Chondrocyte (in vitro differentiated cells): ENCODE measurements at regions not wholly inside any gene's neighbourhood (a gene's known extent, or its start where the extent isn't known, plus 50 kb on each side); places are given as distances from the start of the nearest gene placed in this dataset.

Experiments used
- DNase-seq: peaks from one replicate; pipeline ENCODE4 v3.0.0; 2021; ENCODE audit warnings: mixed read lengths, low spot score
- H3K27ac Mint-ChIP-seq: one replicate; pipeline ENCODE4 v1.8.0; 2021; ENCODE audit warnings: mild to moderate bottlenecking, moderate library complexity, mixed read lengths; ENCODE audit not compliant: unreplicated experiment
- H3K27me3 Mint-ChIP-seq: 2 replicates; pipeline ENCODE4 v1.8.0; 2021; ENCODE audit warnings: low read depth, mixed read lengths
- H3K36me3 Mint-ChIP-seq: 2 replicates; pipeline ENCODE4 v1.8.0; 2021; ENCODE audit warnings: low read depth, mixed read lengths
- H3K4me1 Mint-ChIP-seq: 2 replicates; pipeline ENCODE4 v1.8.0; 2021; ENCODE audit warnings: low read depth, mild to moderate bottlenecking, mixed read lengths
- H3K4me3 Mint-ChIP-seq: one replicate; pipeline ENCODE4 v1.8.0; 2021; ENCODE audit warnings: mild to moderate bottlenecking, moderate library complexity, mixed read lengths; ENCODE audit not compliant: unreplicated experiment
- H3K9me3 Mint-ChIP-seq: 2 replicates; pipeline ENCODE4 v1.8.0; 2021; ENCODE audit warnings: low read depth, mixed read lengths
- TF ChIP-seq, protein P1 (sequence below): fragments of 200-600 bp; sonication (generic); IDR thresholded peaks from 2 replicates; pipeline ENCODE4 v1.5.0; 2021; ENCODE audit warnings: antibody characterized with exemption, mild to moderate bottlenecking, moderate library complexity

DNA sequence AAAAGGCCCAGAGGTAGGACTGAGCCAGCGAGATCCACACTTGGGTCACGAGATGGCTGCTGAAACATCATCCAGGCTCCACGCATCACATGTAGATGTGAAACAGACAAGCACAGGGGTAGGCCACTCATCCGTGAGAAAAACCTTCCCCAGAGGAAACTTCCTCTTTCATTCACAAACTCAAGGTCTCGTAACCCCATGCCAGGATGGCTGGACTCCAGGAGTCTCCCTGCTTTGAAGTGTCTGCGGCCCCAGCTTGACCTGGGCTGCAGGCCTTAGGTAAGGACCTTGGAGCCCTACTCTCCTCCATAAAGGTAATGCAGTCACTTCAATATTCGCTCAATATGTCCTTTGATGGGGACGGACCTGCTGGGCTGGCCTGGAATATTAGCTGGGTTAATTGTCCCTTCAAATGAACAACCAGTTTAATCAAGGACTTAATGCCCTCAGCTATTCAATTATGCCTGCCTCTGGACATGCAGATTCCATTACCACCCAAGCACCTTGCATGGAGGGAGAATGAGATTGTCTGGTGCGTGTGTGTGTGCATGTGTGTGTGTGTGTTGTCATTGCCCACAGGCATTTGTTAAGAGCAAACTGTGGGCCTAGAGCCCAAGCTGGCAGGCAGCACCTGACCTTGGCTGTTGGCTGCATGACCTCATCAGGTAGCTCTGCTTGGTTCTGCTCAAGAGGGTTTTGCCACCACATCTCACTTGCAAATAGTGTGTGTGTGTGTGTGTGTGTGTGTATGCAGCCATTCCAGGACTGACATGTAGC lies 186.9 kb upstream of the TLE3 start:
- H3K9me3 Mint-ChIP-seq = peaks cover 4% of the 10 kb centered on the region
- TF ChIP-seq, protein P1, sequence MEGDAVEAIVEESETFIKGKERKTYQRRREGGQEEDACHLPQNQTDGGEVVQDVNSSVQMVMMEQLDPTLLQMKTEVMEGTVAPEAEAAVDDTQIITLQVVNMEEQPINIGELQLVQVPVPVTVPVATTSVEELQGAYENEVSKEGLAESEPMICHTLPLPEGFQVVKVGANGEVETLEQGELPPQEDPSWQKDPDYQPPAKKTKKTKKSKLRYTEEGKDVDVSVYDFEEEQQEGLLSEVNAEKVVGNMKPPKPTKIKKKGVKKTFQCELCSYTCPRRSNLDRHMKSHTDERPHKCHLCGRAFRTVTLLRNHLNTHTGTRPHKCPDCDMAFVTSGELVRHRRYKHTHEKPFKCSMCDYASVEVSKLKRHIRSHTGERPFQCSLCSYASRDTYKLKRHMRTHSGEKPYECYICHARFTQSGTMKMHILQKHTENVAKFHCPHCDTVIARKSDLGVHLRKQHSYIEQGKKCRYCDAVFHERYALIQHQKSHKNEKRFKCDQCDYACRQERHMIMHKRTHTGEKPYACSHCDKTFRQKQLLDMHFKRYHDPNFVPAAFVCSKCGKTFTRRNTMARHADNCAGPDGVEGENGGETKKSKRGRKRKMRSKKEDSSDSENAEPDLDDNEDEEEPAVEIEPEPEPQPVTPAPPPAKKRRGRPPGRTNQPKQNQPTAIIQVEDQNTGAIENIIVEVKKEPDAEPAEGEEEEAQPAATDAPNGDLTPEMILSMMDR = no peak
- DNase-seq = no peak
- H3K27me3 Mint-ChIP-seq = peaks cover 19% of the 10 kb centered on the region
- H3K27ac Mint-ChIP-seq = no peak overlapping the region
- H3K36me3 Mint-ChIP-seq = no peaks in the 10 kb centered on the region
- H3K4me1 Mint-ChIP-seq = peaks cover 9% of the 10 kb centered on the region
- no peak overlapping the region for H3K4me3 Mint-ChIP-seq

DNA sequence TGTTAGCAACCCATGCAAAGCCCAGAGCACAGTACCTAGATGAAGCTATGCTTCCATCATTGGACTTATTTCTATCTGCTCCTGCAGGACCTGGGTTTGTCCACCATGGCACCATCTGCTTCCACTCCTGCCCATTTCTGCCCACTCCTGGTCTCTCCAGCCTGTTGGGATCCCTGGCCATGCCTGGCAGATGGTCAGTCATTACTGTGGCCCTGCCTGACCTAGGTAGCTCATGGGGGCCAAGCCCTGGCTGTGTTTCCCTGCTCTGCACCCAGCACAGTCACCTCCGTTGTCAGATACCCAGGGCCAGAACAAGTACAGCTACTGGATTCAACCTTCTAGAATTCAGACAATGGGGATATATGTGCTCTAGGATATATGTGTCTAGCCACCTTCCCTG lies 185.8 kb upstream of the TLE3 start:
- Mint-ChIP-seq H3K4me3 (no peak overlapping the region), H3K27ac (no peak overlapping the region), H3K4me1 (peaks cover 8% of the 10 kb centered on the region), H3K27me3 (peaks cover 20% of the 10 kb centered on the region), H3K9me3 (peaks cover 4% of the 10 kb centered on the region), H3K36me3 (no peaks in the 10 kb centered on the region)
- DNase-seq = no peak
- TF ChIP-seq, protein P1 = no peak

DNA sequence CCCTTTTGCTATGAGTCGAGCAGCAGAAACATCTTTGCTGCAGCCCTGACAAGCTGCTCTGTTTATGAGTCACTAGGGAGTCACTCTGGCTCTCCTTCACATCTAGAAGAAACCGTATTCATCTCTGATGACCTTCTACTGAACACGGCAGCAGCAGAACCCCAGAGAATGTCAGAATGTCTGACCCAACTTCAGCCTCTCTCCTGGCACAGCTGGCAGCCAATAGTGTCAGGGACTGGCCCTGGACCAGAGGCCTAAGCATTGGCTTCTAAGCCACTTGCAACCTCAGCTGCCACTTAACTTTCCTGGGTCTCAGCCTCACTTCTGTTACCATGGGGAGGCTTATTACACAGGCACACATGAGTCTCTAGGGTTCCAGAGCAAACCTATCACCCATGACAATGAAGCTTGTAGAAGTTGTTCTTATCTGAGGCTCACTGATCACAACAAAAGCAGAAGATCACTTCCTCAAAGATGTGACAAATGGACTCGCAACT lies 184.1 kb upstream of the TLE3 start:
- Mint-ChIP-seq H3K4me1 (peaks cover 8% of the 10 kb centered on the region), H3K9me3 (peaks cover 4% of the 10 kb centered on the region), H3K27me3 (peaks cover 25% of the 10 kb centered on the region), H3K27ac (no peak overlapping the region), H3K4me3 (no peak overlapping the region), H3K36me3 (no peaks in the 10 kb centered on the region)
- TF ChIP-seq, protein P1 = no peak
- no peak for DNase-seq

DNA sequence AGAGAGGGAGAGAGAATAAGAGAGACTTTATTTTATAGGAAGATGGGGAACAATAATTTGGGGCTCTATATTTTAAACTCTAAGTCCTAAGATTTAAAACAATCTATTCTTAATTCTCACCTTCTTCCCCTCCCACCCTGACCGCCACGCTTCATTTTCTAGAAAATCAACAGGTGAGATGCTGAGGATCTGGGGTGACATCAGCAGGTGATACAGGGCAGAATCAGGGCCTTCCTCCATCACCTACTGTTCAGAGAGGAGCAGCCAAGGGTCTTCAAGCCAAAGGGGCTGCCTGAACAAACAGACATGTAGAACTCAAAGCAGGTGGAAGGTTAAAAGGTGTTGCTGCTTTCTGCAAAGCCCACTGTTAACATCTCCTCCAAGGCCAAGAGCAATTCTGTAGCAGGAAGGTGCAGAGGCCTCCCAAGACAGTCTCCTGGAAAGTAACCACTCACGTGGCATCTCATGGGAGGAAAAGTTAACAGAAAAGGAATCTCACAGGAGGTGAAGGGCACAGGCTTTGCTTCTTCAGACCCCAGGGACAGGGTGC lies 183.6 kb upstream of the TLE3 start:
- Mint-ChIP-seq H3K27me3 (peaks cover 28% of the 10 kb centered on the region), H3K4me3 (no peak overlapping the region), H3K36me3 (no peaks in the 10 kb centered on the region), H3K9me3 (peaks cover 4% of the 10 kb centered on the region), H3K27ac (no peak overlapping the region), H3K4me1 (peaks cover 8% of the 10 kb centered on the region)
- DNase-seq = no peak
- TF ChIP-seq, protein P1 = no peak

DNA sequence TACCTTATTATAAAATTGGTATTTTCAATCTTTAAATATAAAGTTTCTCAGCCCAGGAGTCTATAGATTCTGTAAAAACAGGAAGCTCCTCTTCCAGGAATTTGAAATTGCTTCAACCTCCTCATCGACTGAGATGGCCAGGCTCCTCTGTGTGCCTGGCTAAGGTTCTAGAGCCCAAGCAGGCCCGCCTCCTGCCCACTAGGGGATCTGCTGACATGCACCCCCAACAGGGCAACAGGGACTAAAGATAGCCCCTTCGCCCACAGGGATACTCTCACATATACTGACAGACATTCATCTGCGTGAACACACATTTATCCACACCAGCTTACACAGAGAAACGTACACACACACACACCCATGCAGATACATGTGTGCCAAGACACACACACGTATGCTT lies 183.1 kb upstream of the TLE3 start:
- Mint-ChIP-seq H3K36me3 (no peaks in the 10 kb centered on the region), H3K4me3 (no peak overlapping the region), H3K4me1 (peaks cover 8% of the 10 kb centered on the region), H3K27ac (no peak overlapping the region), H3K9me3 (peaks cover 4% of the 10 kb centered on the region), H3K27me3 (peaks cover 25% of the 10 kb centered on the region)
- TF ChIP-seq, protein P1 = no peak
- DNase-seq = no peak
